Activated gamma-delta T cell treated with Interleukin-2 at 50 U/mL for 16 hours (primary cell): ENCODE measurements at regions not wholly inside any gene's neighbourhood (a gene's known extent, or its start where the extent isn't known, plus 50 kb on each side); places are given as distances from the start of the nearest gene placed in this dataset.

ENCODE experiments used
- DNase-seq: peaks from one replicate; pipeline ENCODE4 v3.0.0-alpha.2; 2020

DNA sequence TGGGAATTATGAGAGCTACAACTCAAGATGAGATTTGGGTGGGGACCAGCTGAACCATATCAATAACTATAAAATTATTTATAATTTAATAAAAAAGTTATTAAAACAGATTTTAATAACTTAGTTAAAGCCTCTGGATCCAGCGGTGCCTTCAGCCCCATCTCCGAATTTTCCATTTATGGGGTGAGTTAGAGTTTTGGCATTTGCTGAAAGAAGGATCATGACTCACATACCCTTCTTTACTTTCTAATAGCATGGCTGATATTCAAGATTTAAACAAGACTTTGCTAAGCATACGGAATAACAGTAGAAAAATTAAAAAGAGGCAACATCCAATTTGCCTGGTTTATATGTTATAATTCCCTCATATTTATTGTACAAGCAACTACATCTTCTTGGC lies 94.5 kb downstream of the RDH14 start:
- no peak for DNase-seq

DNA sequence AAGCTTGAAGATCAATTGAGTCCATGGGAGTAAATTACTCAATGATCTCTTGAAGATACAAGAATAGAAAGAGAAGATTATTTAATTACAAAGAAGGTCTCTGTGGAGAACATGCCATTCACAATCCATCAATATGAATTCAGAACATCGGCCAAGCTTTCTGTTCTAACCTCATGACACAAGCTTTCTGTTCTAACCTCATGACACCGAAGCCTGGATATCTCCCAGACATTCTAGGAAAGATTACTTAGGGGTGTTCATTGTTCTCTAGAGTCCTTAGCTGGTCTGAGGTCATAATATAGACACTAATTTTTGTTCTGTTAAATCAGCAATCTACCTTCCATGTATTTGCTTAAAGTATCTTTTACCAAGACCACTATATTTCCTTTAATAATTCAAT lies 95.5 kb downstream of the RDH14 start:
- no peak for DNase-seq

DNA sequence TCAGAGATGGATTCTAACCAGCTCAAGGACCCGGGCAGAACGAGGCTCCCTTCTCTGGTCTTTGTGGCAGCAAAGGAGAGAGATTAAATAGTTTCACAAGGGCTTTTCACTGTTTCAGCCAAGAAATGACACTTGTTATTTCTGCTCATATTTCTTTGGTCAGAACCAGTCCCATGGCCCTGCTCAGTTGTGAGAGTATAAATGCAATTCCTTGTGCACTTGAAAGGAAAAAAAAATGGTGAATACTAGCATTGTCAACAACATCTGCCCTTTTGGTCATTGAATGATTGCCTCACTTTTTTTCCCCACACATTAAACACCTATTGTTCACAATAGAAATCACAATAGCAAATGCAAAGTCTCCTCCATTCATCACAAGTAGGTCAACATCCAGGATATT lies 104.4 kb downstream of the RDH14 start:
- DNase-seq: no peak

DNA sequence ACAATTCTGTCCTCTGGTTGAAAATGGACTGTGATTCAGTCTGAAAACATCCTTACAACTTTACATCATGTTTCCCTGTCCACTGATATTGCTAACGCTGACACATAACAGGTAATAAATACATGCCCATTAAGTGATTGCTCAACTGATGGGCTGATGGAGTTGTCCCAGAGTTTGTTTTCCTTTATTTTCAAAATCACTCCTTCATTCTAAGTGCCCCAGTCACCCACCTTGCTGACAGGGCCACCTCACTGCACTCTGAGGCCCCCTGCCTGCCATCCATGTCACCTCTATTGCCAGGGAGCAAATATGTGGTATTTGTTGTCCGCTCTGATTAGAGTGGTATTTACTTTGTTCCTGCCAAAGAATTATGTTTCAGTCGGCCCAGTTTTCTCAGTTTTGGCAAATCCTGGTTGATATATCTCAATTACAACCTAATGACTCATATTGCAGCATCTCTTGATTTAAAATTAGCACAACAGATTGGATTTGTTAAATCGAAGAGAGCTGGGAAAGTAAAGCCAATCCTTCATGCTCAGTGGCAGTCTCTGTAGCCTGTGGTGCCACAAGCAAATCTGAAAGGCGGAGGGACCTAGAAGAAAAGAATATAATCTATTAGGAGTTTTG lies 105.1 kb downstream of the RDH14 start:
- DNase-seq: no peak

DNA sequence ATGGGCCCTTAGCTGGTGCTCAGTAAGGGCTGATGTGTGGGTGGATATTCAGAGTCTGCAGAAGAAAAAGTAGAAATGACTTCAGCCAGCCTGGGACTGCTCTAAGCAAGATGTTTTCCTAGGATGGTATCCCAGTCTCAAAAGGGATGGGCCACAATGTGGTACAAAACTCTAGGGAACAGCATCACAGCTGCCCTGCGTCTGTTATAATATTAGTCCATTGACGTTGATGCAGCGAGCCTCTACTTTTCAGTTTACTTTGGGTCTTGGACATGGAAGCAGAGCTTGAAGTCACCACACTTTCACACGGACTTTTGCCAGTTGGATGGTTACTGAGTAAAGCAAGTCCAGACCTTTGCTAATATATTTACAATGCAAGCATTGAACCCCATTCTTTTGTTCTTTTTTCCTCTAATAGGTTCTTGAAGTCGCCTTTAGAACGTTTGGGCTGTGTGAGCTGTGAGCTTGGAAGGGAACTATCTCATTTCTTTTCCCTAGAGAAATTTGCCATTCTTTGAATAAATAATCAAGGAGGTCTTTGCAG lies 105.7 kb downstream of the RDH14 start:
- no peak for DNase-seq

DNA sequence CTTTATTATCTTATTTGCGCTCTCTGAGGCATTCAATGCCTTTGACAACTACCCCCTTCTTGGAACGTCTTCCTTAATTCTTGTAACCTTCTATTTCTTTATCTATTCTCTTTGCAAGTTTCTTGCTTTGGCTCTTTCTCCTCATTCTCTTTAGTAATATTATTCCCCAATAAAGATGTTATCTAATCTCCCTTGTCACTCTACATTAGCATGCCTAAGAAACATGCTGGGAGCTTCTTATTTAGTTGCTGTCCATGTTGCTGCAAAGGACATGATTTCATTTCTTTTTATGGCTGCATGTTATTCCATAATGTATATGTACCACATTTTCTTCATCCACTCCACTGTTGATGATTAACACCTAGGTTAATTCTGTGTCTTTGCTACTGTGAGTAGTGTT lies 113.7 kb downstream of the RDH14 start:
- no peak for DNase-seq

DNA sequence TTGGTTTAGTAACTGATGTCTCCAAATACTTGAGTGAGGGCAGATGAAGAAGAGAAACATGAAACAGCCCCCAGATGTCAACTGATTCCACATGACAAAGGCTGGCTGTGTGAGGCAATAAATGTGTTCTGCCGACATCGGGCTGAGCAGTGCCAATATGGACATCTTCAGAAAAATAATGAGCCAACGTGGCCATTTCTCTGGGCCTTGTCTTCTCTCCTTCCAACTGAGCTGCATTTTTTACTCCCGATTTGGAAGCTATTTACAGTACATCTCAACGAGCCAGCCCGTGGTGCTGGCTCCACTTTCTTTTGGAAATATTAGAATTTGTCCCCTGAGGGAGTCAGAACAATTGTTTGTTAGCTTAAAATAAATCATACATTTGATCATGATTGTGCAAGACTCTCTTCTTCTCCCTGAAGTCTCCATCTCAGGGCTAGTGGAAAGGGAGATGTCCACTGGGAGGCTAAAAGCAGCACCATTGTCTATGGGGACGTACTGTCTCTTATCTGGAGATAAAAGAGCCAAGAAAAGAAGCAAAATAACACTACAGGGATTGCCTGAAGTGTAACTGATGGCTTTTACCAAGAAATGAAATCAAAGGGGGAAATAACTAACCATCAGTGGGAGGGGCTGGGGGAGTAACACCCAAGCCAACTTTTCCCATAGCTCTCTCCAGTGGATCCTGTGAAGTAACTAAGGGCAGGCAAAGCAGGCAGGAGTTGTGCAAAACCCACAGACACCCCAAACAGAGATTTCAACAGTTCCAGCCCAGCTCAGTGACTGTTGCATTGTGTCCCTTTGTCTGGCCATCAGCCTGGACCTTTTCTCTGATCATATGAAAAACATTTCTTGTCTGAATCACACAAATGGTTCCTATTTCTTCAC lies 114.8 kb downstream of the RDH14 start:
- DNase-seq: no peak

DNA sequence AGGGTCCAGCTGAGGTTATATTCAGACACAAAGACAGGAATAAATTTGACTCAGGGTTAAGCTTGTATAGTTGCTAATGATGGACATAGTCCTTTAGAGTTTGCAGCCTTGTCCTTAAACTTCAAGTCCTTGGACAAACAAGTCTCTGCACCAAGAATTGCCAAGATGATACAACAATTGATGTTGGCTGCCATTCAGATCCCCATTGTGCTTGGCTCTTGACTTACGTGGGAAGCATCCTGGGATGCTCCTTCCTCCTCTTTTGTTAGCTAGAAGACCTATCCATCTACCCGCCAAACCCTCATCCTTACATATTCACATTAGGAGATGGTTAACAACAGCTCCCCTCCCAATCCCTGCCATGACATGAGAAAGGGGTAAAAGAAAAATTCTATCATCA lies 115.6 kb downstream of the RDH14 start:
- DNase-seq: no peak

DNA sequence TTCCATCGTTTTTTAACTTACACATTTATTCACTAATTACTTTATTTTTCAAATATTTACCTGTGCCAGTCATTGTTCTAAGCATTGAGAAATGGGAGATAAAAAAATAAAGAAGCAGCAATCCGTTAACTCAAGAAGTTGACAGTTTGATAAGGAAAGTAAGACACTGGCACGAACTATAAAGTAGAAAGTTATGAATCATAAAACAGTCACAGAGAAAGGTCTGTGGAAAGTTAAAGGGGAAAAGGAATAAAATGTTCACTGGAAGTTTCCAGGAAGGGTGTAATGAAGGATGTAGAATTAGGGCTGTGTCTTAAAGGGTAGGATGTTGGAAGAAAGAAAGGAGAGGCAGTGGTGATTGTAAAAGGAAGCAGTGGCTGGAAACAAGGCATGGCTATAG lies 118.9 kb downstream of the RDH14 start:
- DNase-seq: no peak

DNA sequence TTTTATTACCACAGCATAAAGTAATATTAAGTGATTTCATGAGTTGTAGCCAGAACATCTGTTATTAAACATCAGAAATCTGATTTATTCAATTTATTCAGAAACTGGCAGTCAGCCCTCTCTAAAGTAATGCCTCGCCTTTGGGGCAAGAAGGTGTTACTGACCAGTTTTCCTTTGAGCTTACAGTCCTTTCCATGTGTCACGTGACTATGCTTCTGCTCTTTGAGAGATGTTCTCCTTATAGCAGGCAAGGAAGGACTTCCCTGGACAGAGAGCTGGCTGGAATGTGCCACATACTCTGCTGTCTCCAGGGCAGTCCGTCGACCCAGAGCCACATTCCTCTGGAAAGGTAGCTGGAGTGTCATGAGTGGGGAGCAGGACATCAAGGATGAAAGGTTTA lies 119.7 kb downstream of the RDH14 start:
- DNase-seq: no peak

DNA sequence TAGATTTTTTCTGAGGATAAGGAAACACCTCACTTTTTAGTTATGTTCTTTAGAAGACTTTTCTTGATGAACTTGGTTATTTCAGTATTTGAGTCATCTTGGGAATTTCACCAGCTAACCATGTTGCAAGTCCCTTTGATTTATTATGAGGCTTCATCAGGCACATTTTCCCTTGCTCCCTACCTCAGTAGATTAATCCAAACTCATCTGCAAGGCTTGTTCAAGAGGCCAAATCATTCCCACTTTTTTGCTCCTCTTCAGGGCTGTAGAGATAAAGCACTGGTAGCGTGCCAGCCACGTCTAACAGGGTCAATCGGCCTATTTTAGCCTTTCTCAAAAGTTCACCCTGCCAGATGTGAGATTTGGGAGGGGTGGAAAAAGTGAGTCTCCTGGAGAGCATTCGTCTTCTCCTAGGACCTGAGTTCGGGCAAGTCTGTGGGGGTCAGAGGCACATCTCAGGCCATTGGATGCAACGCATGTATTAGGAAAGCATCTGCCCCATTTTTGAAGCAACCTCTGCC lies 120.3 kb downstream of the RDH14 start:
- DNase-seq: no peak

DNA sequence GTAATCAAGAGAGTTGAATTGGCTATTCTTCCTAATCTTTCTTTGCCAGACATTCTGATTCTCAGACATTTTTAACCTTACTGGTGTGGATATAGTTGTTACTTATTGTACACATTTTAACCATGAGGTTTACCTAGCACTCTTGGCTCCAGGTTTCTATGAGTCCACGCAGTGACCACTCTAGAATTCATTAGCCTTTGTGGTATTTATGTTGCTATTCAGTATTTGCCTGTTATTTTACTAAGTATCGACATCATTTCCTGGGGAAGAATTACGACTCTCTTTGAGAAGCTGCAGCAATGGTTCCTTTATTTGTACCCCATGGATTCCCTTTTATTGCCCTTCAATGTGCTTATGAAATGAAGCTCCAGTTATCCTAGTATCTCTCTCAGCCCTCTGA lies 120.7 kb downstream of the RDH14 start:
- DNase-seq: no peak

DNA sequence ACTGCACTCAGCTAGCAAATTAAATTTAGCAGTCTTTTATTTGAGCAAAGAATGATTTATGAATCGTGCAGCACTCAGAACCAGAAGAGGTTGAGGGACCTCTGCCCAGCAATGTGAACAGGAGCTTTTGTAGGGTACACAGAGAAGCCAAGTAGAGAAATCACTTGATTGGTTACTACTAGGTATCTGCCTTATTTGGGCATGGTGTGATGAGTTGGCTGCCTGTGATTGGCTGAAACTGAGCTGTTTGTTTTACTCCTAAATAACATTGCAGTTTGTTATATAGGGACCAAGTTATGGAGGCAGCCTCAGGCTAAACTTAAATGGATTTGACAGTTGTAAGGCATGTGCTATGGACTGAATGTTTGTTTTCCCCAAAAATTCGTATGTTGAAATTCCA lies 122.5 kb downstream of the RDH14 start:
- no peak for DNase-seq

DNA sequence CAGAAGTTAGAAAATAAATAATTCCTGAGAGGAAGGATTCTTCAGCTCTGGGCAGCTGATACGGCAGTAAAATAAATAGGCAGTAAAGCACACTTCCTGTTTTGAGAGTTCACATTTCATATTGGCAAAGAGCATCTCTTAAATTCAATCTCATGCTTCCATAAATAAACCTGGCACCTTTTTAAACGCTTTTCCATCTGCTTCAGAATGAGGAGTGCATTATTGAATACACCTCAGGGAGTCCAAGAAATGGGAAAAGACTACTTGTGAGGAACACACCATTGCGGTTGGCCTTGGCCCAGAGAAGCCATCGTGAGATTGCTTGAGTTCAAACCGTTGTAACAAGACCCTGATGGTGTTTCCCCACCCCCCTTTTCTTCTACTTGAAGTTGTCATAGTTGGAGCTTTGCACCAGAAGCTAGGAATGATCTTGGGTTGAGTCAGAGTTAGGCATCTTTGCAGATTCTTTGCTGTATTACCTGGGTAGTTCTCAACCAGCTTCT lies 123.9 kb downstream of the RDH14 start:
- no peak for DNase-seq

DNA sequence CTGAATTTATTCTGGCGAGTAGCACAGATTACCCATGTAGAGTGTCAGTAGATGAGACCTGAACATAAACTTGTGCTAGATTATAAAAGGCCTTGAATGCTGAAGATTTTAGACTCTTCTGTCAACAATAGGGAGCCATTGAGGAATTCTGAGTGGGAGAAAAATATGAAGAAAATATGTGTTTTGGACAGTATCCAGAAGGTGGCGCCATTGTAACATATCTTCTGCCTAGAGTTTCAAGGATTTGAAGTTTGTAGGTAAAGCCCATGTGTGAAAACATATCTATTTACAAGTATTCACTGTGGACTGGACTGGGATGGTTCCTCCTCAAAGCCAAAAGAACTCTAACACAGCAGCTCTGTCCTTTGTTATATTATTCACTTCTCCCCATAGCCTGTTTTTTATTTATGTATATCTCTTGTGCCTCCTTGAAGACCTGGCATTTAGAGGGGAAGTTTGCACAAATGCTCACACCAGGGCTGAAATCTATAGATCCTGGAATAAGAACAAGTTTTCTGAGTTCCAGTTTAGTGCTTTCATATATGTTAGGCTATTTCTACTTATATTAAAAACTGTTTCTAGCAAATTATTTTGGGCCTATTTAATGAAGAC lies 124.9 kb downstream of the RDH14 start:
- DNase-seq: no peak

DNA sequence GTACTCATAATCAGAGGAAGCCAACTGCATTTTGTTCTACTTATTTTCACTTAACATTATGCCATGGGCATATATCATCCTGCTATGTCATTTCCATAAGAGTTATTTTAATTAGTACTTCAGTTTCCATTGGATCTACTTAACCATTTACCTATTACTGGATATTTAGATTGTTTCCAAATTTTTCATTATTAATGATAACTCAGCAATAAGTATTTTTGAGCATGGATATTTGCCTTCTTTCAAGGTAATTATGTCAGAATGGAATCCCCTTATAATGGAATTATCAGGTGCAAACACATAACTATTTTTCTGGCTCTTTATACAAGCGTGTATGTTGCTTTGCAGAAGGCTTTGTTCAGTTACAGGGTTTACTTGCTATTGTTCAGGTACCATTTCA lies 126.6 kb downstream of the RDH14 start:
- DNase-seq: no peak

DNA sequence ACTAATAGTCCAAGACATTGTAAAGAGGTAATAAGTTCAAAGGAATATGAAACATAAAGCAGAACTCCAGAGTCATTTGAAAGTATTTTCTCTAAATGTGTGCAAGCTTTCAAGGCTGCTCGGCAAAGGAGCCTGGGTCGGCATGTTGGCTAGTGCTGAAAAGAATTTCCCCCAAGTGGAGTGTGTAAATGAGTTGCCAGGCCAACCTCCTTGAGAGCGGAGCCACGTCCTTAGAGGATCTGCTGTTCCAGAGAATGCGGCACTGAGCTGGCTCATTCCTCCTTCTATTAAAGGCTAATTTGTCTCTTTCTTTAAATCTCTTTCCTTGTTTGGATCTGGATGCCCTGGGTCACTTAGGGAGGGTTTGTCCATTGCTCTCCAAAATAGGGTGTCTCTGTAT lies 127.5 kb downstream of the RDH14 start:
- no peak for DNase-seq

DNA sequence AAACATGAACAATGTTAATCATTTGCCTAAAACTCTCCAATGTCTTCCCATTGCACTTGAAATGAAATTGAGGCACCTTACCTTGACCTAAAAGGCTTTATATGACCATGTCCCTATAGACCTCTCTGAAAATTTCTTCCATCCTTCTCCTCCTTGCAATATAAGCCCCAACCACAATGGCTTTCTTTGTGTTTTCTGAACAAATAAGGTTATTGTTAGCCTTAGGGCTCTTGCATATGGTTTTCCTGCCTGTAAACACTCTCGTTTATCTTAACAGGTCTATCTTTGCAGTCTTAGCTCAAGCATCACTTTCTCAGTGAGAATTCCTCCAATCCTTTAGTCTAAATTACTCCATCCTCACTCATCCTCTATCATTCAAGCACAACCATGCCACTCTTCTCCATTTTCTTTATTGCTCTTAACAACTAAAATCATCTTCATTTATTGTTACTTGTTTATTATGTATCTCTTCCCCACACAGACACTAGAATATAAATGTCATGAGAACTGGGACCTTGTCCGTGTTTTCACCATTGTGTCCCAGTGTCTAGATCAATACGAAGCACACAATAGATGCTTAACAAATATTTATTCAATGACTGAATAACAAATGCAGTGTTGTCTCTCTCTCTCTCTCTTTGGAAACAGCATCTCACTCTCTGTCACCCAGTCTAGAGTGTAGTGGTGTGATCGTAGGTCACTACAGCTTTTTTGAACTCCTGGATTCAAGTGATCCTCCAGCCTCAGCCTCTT lies 129.3 kb downstream of the RDH14 start:
- no peak for DNase-seq

DNA sequence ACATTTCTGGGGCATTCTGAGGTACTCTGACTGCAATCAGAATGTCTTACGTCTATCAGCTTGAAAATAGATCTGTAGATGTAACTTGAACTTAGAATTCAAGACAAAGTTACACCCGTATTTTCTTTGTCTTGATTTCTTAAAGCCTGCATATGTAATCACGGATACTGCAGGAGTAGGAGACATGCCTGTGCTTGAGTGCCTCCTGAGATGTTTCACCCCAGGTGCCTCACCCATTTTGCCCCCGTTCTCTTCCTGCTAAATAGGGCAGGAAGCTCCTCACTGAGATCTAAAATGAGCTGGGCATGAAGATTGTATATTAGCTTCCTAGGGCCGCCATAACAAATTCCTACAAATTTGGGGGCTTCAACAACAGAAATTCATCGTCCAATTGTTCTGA lies 131.9 kb downstream of the RDH14 start:
- DNase-seq: no peak

DNA sequence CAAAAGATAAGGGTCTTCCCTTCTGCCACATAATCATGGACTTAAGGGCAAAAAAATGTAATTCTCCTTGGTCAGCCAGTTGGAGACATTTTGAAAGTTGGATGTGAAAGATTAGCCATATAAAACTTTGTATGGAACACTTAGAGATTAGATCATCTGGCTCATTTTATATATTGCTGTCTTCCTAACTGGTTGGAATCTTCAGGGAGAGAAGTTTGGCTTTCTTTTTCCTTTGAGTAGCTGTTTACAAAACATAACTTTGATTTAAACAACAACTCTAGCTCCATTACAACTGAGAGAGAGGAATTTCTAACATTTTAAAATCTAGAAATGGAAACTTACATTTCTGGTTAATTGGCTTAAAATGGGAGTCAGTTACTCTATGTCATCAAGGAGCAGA lies 132.7 kb downstream of the RDH14 start:
- no peak for DNase-seq

DNA sequence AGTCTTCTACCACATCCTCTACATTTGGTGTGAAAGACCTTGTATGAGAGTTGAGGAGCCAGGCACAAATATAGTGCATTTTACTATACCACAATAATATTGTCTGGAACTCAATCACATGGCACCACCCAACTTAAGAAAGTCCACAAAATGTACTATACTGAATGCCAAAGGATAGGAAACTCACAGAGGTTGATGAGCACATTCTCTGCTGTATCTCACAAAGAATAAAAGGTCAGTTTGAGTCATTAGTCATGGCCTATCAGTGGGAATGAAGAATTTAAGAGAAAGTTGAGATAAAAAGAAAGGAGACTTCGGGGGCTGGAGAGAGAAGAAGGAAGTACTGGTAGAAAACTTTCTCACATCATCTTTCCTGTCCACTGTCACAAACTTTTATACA lies 134.3 kb downstream of the RDH14 start:
- DNase-seq: no peak

DNA sequence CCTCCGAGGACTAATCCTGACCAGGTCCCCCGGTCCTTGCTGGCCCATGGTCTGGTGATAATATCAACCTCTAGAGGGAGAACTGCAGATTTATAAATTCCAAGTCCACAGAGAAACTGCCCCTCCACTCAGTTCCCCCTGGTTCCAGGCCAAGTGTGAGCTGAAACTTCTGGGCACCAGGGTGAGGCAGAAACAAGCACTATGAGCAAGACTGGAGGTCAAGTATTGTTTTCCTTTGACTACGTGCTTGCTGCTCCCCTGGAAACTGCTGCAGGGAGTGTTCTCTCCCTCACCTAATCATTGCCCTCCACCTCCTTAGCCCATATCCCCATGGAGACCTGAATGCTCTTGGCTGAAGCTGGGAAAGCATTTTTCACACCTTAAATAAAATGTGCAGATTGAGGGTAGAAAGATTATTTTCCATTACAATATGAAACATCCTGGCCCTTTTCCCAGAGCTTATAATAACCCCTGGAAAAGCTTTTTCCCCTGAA lies 135.2 kb downstream of the RDH14 start:
- no peak for DNase-seq

DNA sequence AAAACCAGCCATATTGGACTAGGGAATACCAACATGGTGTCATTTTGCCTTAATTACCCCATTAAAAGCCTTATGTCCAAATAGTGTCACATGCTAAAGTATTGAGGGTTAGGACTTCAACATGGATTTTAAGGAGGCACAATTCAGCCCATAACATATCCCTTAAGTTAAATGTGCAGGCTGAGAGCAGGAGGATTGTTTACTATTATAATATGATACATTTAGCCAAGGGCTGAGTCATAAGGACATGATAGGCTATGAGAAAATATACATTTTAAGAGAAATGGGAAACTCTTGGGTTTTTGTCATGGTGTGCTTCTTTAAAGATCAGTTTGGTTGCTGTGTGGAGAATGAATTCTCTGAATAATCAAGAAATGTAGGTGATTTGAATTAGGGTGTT lies 136.8 kb downstream of the RDH14 start:
- no peak for DNase-seq
